ENCODE measurements at regions not wholly inside any gene's neighbourhood (a gene's known extent, or its start where the extent isn't known, plus 50 kb on each side); places are given as distances from the start of the nearest gene placed in this dataset.

DNA sequence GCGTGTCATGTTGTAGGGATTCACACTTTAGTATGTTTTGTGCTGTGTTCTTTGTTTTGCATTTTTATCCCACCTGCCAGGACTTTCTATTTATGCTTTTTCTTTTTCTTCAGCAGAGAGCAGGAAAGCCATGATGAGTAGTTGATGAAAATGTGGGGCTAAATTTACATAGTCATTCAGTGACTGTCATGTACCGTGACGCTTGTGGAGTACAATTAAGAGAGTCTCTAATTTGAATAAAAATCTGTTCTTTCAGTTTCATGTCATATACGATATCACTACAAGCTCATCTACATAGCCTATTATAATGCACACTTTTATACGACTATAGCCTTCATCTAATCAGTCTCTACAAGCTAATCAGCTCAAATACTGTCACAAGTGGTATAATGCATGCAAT is 112.7 kb upstream of the SPATS2L start:
- TF ChIP-seq, protein P1, sequence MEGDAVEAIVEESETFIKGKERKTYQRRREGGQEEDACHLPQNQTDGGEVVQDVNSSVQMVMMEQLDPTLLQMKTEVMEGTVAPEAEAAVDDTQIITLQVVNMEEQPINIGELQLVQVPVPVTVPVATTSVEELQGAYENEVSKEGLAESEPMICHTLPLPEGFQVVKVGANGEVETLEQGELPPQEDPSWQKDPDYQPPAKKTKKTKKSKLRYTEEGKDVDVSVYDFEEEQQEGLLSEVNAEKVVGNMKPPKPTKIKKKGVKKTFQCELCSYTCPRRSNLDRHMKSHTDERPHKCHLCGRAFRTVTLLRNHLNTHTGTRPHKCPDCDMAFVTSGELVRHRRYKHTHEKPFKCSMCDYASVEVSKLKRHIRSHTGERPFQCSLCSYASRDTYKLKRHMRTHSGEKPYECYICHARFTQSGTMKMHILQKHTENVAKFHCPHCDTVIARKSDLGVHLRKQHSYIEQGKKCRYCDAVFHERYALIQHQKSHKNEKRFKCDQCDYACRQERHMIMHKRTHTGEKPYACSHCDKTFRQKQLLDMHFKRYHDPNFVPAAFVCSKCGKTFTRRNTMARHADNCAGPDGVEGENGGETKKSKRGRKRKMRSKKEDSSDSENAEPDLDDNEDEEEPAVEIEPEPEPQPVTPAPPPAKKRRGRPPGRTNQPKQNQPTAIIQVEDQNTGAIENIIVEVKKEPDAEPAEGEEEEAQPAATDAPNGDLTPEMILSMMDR (conservative IDR thresholded peaks at IDR 0.05; ENCODE audit: low read length): no peak
- TF ChIP-seq EZH2phosphoT487 (IDR thresholded peaks at IDR 0.05; ENCODE audit: borderline replicate concordance, low read depth, low read length): no peak

All from OCI-LY7 (cell line).